ENCODE measurements at regions not wholly inside any gene's neighbourhood (a gene's known extent, or its start where the extent isn't known, plus 50 kb on each side); places are given as distances from the start of the nearest gene placed in this dataset.

GRCh38 chr2:153196378-153197058 is 282.0 kb downstream of the RPRM start:
- no peak for DNase-seq (ENCODE audit: low spot score)

- DNase-seq (ENCODE audit: low spot score), result no peak
Measured at GRCh38 chr2:153195342-153195741, 283.2 kb downstream of the RPRM start.

- DNase-seq (ENCODE audit: low spot score), result no peak
Measured at GRCh38 chr2:153189091-153189888, 289.3 kb downstream of the RPRM start.

- DNase-seq (ENCODE audit: low spot score), result no peak
Measured at GRCh38 chr2:153179808-153180207, 298.8 kb downstream of the RPRM start.

- DNase-seq (ENCODE audit: low spot score), result no peak
Measured at GRCh38 chr2:153169609-153170008, 309.0 kb downstream of the RPRM start.

- no peak for DNase-seq (ENCODE audit: low spot score)
Measured at GRCh38 chr2:153165021-153165420, 313.5 kb downstream of the RPRM start.

GRCh38 chr2:153163055-153163454 is 315.5 kb downstream of the RPRM start:
- no peak for DNase-seq (ENCODE audit: low spot score)

GRCh38 chr2:153156743-153157142 is 321.8 kb downstream of the RPRM start:
- no peak for DNase-seq (ENCODE audit: low spot score)

GRCh38 chr2:153152036-153152435 is 326.5 kb downstream of the RPRM start:
- DNase-seq (ENCODE audit: low spot score), result no peak

- no peak for DNase-seq (ENCODE audit: low spot score)
Measured at GRCh38 chr2:153145470-153145978, 333.0 kb downstream of the RPRM start.

- DNase-seq (ENCODE audit: low spot score), result no peak
Measured at GRCh38 chr2:153143540-153143939, 335.0 kb downstream of the RPRM start.

- no peak for DNase-seq (ENCODE audit: low spot score)
Measured at GRCh38 chr2:153140498-153140897, 338.1 kb downstream of the RPRM start.

GRCh38 chr2:153138651-153139375 is 339.7 kb downstream of the RPRM start:
- DNase-seq (ENCODE audit: low spot score), result no peak

GRCh38 chr2:153136216-153136615 is 342.3 kb downstream of the RPRM start:
- DNase-seq (ENCODE audit: low spot score), result no peak

GRCh38 chr2:153134725-153135124 is 343.8 kb downstream of the RPRM start:
- DNase-seq (ENCODE audit: low spot score), result no peak

GRCh38 chr2:153133716-153134115 is 344.8 kb downstream of the RPRM start:
- no peak for DNase-seq (ENCODE audit: low spot score)

- no peak for DNase-seq (ENCODE audit: low spot score)
Measured at GRCh38 chr2:153132418-153132817, 346.1 kb downstream of the RPRM start.

GRCh38 chr2:153115141-153115540 is 363.4 kb downstream of the RPRM start:
- no peak for DNase-seq (ENCODE audit: low spot score)

- DNase-seq (ENCODE audit: low spot score), result no peak
Measured at GRCh38 chr2:153110486-153110885, 368.1 kb downstream of the RPRM start.

- no peak for DNase-seq (ENCODE audit: low spot score)
Measured at GRCh38 chr2:153109793-153110192, 368.8 kb downstream of the RPRM start.

GRCh38 chr2:153106802-153107477 is 371.6 kb downstream of the RPRM start:
- no peak for DNase-seq (ENCODE audit: low spot score)
